ENCODE measurements at regions not wholly inside any gene's neighbourhood (a gene's known extent, or its start where the extent isn't known, plus 50 kb on each side); places are given as distances from the start of the nearest gene placed in this dataset.

DNA sequence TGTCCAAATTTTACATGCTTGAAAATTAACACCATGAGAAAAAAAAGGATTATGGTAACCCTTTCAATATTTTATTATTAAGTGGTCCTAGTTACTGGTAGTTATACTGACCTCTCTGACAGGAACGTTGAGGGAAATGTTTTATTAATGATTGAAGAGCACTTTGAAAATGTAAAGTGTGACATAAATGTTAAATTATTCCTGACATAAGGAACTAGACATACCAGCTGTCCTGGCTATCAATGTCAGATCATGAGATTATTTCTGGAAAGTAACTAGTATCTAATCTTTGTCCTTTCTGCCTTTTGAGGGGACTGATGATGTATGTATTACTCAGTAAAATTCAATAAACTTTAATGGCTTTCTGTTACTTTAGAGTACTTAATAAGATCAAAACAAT lies 1538.5 kb upstream of the CDH6 start:
- Histone ChIP-seq H2BK120ac (ENCODE audit: insufficient read depth, low read length, poor library complexity) (no peak overlapping the region), H2BK12ac (ENCODE audit: low read length) (no peak overlapping the region), H3K23ac (ENCODE audit: low read length) (no peak overlapping the region), H3K27ac (ENCODE audit: low read depth, low read length) (no peak overlapping the region), H3K79me1 (ENCODE audit: low read length) (no peaks in the 10 kb centered on the region), H2AFZ (ENCODE audit: insufficient read depth, low read length, poor library complexity) (no peak overlapping the region), H3K4ac (ENCODE audit: low read depth, low read length) (no peak overlapping the region), H3K14ac (ENCODE audit: low read length) (no peak overlapping the region), H3K9me3 (ENCODE audit: insufficient read depth, low read depth, low read length) (no peaks in the 10 kb centered on the region), H2AK5ac (ENCODE audit: low read length) (no peak overlapping the region), H3K9ac (ENCODE audit: low read length) (no peak overlapping the region), H3K36me3 (ENCODE audit: control insufficient read depth in 1 of 2, insufficient read depth in 2 of 2, low read length in 2 of 2) (no peaks in the 10 kb centered on the region), H2BK5ac (ENCODE audit: low read depth, low read length, poor library complexity) (no peak overlapping the region), H3K4me2 (ENCODE audit: low read length) (no peak overlapping the region), H4K8ac (ENCODE audit: low read depth, low read length) (no peak overlapping the region), H4K12ac (ENCODE audit: low read depth, low read length) (no peak overlapping the region), H3K4me3 (ENCODE audit: low read depth, low read length) (no peak overlapping the region), H4K91ac (ENCODE audit: low read depth, low read length) (no peak overlapping the region), H3K4me1 (ENCODE audit: control insufficient read depth in 1 of 2, insufficient read depth in 2 of 2, low read length in 2 of 2) (no peaks in the 10 kb centered on the region), H3K18ac (ENCODE audit: low read length) (no peak overlapping the region), H3K27me3 (ENCODE audit: insufficient read depth, low read length) (no peaks in the 10 kb centered on the region), H3K79me2 (ENCODE audit: control insufficient read depth, insufficient read depth, low read length, poor library complexity) (no peaks in the 10 kb centered on the region)
- DNase-seq = no peak
- WGBS (ENCODE audit: extremely low coverage, insufficient coverage, insufficient read length) = no CpG with 5 or more reads among the region's 1 CpG

DNA sequence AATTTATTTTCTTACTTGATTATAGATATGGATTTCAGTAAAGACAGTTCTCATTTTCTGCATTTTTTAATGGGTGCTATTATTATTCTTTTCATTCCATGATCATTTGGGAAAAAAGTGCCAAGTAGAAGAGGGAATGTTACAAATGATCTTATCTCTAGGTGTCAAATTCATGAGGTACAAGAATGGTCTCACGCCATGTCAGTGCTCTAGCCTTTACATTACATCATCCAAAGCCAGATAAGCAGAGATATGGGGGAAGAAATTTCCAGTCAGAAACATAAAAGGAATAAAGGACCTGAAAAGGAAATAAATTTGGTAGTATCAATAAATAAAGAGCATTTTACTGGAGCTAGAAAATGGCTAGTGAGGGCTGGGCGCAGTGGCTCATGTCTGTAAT lies 1544.2 kb upstream of the CDH6 start:
- Histone ChIP-seq H3K27ac (ENCODE audit: low read depth, low read length) (no peak overlapping the region), H3K27me3 (ENCODE audit: insufficient read depth, low read length) (no peaks in the 10 kb centered on the region), H3K4ac (ENCODE audit: low read depth, low read length) (no peak overlapping the region), H3K79me2 (ENCODE audit: control insufficient read depth, insufficient read depth, low read length, poor library complexity) (no peaks in the 10 kb centered on the region), H2BK12ac (ENCODE audit: low read length) (no peak overlapping the region), H3K9me3 (ENCODE audit: insufficient read depth, low read depth, low read length) (no peaks in the 10 kb centered on the region), H2BK5ac (ENCODE audit: low read depth, low read length, poor library complexity) (no peak overlapping the region), H3K4me3 (ENCODE audit: low read depth, low read length) (no peak overlapping the region), H3K4me1 (ENCODE audit: control insufficient read depth in 1 of 2, insufficient read depth in 2 of 2, low read length in 2 of 2) (no peaks in the 10 kb centered on the region), H4K91ac (ENCODE audit: low read depth, low read length) (no peak overlapping the region), H3K14ac (ENCODE audit: low read length) (no peak overlapping the region), H2AFZ (ENCODE audit: insufficient read depth, low read length, poor library complexity) (no peak overlapping the region), H3K23ac (ENCODE audit: low read length) (no peak overlapping the region), H2AK5ac (ENCODE audit: low read length) (no peak overlapping the region), H3K79me1 (ENCODE audit: low read length) (no peaks in the 10 kb centered on the region), H2BK120ac (ENCODE audit: insufficient read depth, low read length, poor library complexity) (no peak overlapping the region), H3K9ac (ENCODE audit: low read length) (no peak overlapping the region), H3K4me2 (ENCODE audit: low read length) (no peak overlapping the region), H4K8ac (ENCODE audit: low read depth, low read length) (no peak overlapping the region), H3K18ac (ENCODE audit: low read length) (no peak overlapping the region), H3K36me3 (ENCODE audit: control insufficient read depth in 1 of 2, insufficient read depth in 2 of 2, low read length in 2 of 2) (no peaks in the 10 kb centered on the region), H4K12ac (ENCODE audit: low read depth, low read length) (no peak overlapping the region)
- WGBS (ENCODE audit: extremely low coverage, insufficient coverage, insufficient read length) = no CpG with 5 or more reads among the region's 2 CpGs
- DNase-seq = no peak

DNA sequence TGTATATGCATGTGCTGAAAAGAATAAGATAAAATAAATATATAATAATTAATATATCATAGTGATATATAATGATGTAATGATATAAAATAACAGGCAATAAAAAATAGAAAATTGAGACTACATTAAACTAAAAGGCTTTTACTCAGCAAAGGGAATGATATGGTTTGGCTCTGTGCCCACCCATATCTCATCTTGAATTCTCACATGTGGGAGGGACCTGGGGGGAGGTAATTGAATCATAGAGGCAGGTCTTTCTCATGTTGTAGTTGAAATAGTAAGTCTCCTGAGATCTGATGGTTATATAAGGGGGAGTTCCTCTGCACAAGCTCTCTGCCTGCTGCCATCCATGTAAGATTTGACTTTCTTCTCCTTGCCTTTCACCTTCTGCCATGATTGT lies 1550.9 kb upstream of the CDH6 start:
- no peak overlapping the region for H2BK12ac ChIP-seq (ENCODE audit: low read length)
- H4K12ac ChIP-seq (ENCODE audit: low read depth, low read length) = no peak overlapping the region
- H2BK5ac ChIP-seq (ENCODE audit: low read depth, low read length, poor library complexity) = no peak overlapping the region
- no peak overlapping the region for H3K23ac ChIP-seq (ENCODE audit: low read length)
- H3K36me3 ChIP-seq (ENCODE audit: control insufficient read depth in 1 of 2, insufficient read depth in 2 of 2, low read length in 2 of 2) = no peaks in the 10 kb centered on the region
- no peaks in the 10 kb centered on the region for H3K27me3 ChIP-seq (ENCODE audit: insufficient read depth, low read length)
- no peak for DNase-seq
- no peak overlapping the region for H2AK5ac ChIP-seq (ENCODE audit: low read length)
- no peak overlapping the region for H2BK120ac ChIP-seq (ENCODE audit: insufficient read depth, low read length, poor library complexity)
- no peak overlapping the region for H4K91ac ChIP-seq (ENCODE audit: low read depth, low read length)
- H2AFZ ChIP-seq (ENCODE audit: insufficient read depth, low read length, poor library complexity) = no peak overlapping the region
- no peak overlapping the region for H4K8ac ChIP-seq (ENCODE audit: low read depth, low read length)
- no peaks in the 10 kb centered on the region for H3K4me1 ChIP-seq (ENCODE audit: control insufficient read depth in 1 of 2, insufficient read depth in 2 of 2, low read length in 2 of 2)
- no peak overlapping the region for H3K18ac ChIP-seq (ENCODE audit: low read length)
- no peak overlapping the region for H3K4me3 ChIP-seq (ENCODE audit: low read depth, low read length)
- no peak overlapping the region for H3K14ac ChIP-seq (ENCODE audit: low read length)
- H3K4me2 ChIP-seq (ENCODE audit: low read length) = no peak overlapping the region
- H3K79me1 ChIP-seq (ENCODE audit: low read length) = no peaks in the 10 kb centered on the region
- no peak overlapping the region for H3K27ac ChIP-seq (ENCODE audit: low read depth, low read length)
- H3K79me2 ChIP-seq (ENCODE audit: control insufficient read depth, insufficient read depth, low read length, poor library complexity) = no peaks in the 10 kb centered on the region
- no peak overlapping the region for H3K9ac ChIP-seq (ENCODE audit: low read length)
- no peaks in the 10 kb centered on the region for H3K9me3 ChIP-seq (ENCODE audit: insufficient read depth, low read depth, low read length)
- H3K4ac ChIP-seq (ENCODE audit: low read depth, low read length) = no peak overlapping the region

DNA sequence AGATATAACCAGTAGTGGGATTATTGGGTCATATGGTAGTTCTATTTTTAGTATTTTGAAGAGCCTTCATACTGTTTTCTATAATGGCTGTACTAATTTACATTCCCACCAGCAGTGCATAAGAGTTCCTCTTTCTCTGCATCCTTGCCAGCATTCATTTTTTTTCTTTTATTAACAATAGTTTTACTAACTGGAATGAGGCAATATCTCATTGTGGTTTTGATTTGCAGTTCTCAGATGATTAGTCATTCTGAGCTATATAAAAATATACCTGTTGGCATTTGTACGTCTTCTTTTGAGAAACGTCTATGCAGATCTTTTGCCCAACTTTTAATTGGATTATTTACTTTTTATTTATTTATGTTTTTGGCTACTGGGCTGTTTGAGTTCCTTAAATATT lies 1579.3 kb upstream of the CDH6 start:
- Histone ChIP-seq H3K9ac (ENCODE audit: low read length) (no peak overlapping the region), H4K12ac (ENCODE audit: low read depth, low read length) (no peak overlapping the region), H4K8ac (ENCODE audit: low read depth, low read length) (no peak overlapping the region), H3K79me2 (ENCODE audit: control insufficient read depth, insufficient read depth, low read length, poor library complexity) (no peaks in the 10 kb centered on the region), H3K9me3 (ENCODE audit: insufficient read depth, low read depth, low read length) (no peaks in the 10 kb centered on the region), H3K23ac (ENCODE audit: low read length) (no peak overlapping the region), H3K18ac (ENCODE audit: low read length) (no peak overlapping the region), H2AK5ac (ENCODE audit: low read length) (no peak overlapping the region), H2BK12ac (ENCODE audit: low read length) (no peak overlapping the region), H3K27me3 (ENCODE audit: insufficient read depth, low read length) (no peaks in the 10 kb centered on the region), H3K14ac (ENCODE audit: low read length) (no peak overlapping the region), H2AFZ (ENCODE audit: insufficient read depth, low read length, poor library complexity) (no peak overlapping the region), H3K79me1 (ENCODE audit: low read length) (no peaks in the 10 kb centered on the region), H2BK120ac (ENCODE audit: insufficient read depth, low read length, poor library complexity) (no peak overlapping the region), H3K4me2 (ENCODE audit: low read length) (no peak overlapping the region), H3K4me1 (ENCODE audit: control insufficient read depth in 1 of 2, insufficient read depth in 2 of 2, low read length in 2 of 2) (no peaks in the 10 kb centered on the region), H3K4me3 (ENCODE audit: low read depth, low read length) (no peak overlapping the region), H3K27ac (ENCODE audit: low read depth, low read length) (no peak overlapping the region), H4K91ac (ENCODE audit: low read depth, low read length) (no peak overlapping the region), H2BK5ac (ENCODE audit: low read depth, low read length, poor library complexity) (no peak overlapping the region), H3K4ac (ENCODE audit: low read depth, low read length) (no peak overlapping the region), H3K36me3 (ENCODE audit: control insufficient read depth in 1 of 2, insufficient read depth in 2 of 2, low read length in 2 of 2) (no peaks in the 10 kb centered on the region)
- DNase-seq = no peak
- WGBS (ENCODE audit: extremely low coverage, insufficient coverage, insufficient read length) = no CpG with 5 or more reads among the region's 2 CpGs

DNA sequence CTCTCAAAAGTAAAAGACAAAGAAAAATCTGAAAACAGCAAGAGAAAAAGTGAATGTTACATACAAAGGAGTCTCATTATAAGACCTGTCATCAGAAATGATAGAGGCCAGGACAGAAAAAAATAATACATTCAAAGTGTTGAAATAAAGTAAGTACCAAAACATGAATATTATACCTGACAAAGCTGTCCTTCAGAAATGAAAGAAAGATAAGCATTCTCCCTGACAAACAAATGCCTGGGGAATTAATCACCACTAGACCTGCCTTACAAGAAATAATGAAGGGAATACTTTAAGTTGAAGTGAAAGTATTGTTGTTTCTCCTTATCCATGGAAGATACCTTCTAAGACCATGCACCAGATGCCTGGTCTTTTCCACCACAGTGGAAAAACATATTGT lies 1605.2 kb upstream of the CDH6 start:
- no peak overlapping the region for H3K4me2 ChIP-seq (ENCODE audit: low read length)
- H3K4ac ChIP-seq (ENCODE audit: low read depth, low read length) = no peak overlapping the region
- no peak overlapping the region for H3K9ac ChIP-seq (ENCODE audit: low read length)
- no peak overlapping the region for H2BK120ac ChIP-seq (ENCODE audit: insufficient read depth, low read length, poor library complexity)
- no peaks in the 10 kb centered on the region for H3K79me2 ChIP-seq (ENCODE audit: control insufficient read depth, insufficient read depth, low read length, poor library complexity)
- H2AK5ac ChIP-seq (ENCODE audit: low read length) = no peak overlapping the region
- no peak overlapping the region for H2BK5ac ChIP-seq (ENCODE audit: low read depth, low read length, poor library complexity)
- H3K18ac ChIP-seq (ENCODE audit: low read length) = no peak overlapping the region
- H3K4me3 ChIP-seq (ENCODE audit: low read depth, low read length) = no peak overlapping the region
- peak in 1 of 2 donors; percentile 49 for DNase-seq
- H4K91ac ChIP-seq (ENCODE audit: low read depth, low read length) = no peak overlapping the region
- H3K36me3 ChIP-seq (ENCODE audit: control insufficient read depth in 1 of 2, insufficient read depth in 2 of 2, low read length in 2 of 2) = no peaks in the 10 kb centered on the region
- no peak overlapping the region for H4K12ac ChIP-seq (ENCODE audit: low read depth, low read length)
- H3K27me3 ChIP-seq (ENCODE audit: insufficient read depth, low read length) = no peaks in the 10 kb centered on the region
- H3K4me1 ChIP-seq (ENCODE audit: control insufficient read depth in 1 of 2, insufficient read depth in 2 of 2, low read length in 2 of 2) = no peaks in the 10 kb centered on the region
- H3K27ac ChIP-seq (ENCODE audit: low read depth, low read length) = no peak overlapping the region
- no peak overlapping the region for H3K14ac ChIP-seq (ENCODE audit: low read length)
- no peak overlapping the region for H2BK12ac ChIP-seq (ENCODE audit: low read length)
- H4K8ac ChIP-seq (ENCODE audit: low read depth, low read length) = no peak overlapping the region
- no peak overlapping the region for H3K23ac ChIP-seq (ENCODE audit: low read length)
- H3K9me3 ChIP-seq (ENCODE audit: insufficient read depth, low read depth, low read length) = peaks cover 2% of the 10 kb centered on the region
- H2AFZ ChIP-seq (ENCODE audit: insufficient read depth, low read length, poor library complexity) = no peak overlapping the region
- H3K79me1 ChIP-seq (ENCODE audit: low read length) = no peaks in the 10 kb centered on the region
